H1 (cell line): ENCODE measurements at regions not wholly inside any gene's neighbourhood (a gene's known extent, or its start where the extent isn't known, plus 50 kb on each side); places are given as distances from the start of the nearest gene placed in this dataset.
A peak's percentile ranks its signal among the peaks of the same experiment; 100 is the strongest.

Experiments used
- CTCF ChIA-PET: fragments of 300-600 bp; sonication (Branson Sonifier 250); formaldehyde crosslinking; loops from one replicate; lab custom pipeline; 2021; ENCODE audit not compliant: partially characterized antibody; lab: Charles Lee
- POLR2A ChIA-PET: fragments of 300-600 bp; sonication (Branson Sonifier 250); formaldehyde crosslinking; loops from one replicate; lab custom pipeline; 2021; ENCODE audit warnings: inconsistent platforms; ENCODE audit not compliant: partially characterized antibody; lab: Charles Lee
- DNase-seq, 2 experiments: peaks; one replicate each; pipeline versions ENCODE4 v3.0.0 to v3.0.0-alpha.2; 2010 to 2022; ENCODE audit warnings: low spot score in 2 of 2, low read depth in 1 of 2, mixed read lengths in 1 of 2
- FAIRE-seq: peaks from 2 replicates; lab custom pipeline; 2011; peaks lifted over from hg19 to GRCh38; lab: Jason Lieb, UNC
- H2AFZ ChIP-seq: 2 replicates; pipeline ENCODE4 v1.8.1; 2012; ENCODE audit warnings: low read length, inconsistent platforms
- H2AK5ac ChIP-seq: 2 replicates; pipeline ENCODE4 v1.6.1; 2013; ENCODE audit warnings: low read depth, low read length
- H2BK120ac ChIP-seq: replicated peaks from 2 replicates; pipeline ENCODE3; 2013; ENCODE audit warnings: low read depth, low read length, inconsistent platforms
- H2BK12ac ChIP-seq: 2 replicates; pipeline ENCODE4 v1.6.1; 2013; ENCODE audit warnings: low read depth, low read length
- H2BK15ac ChIP-seq: 2 replicates; pipeline ENCODE4 v1.6.1; 2013; ENCODE audit warnings: low read length
- H2BK20ac ChIP-seq: 2 replicates; pipeline ENCODE4 v1.6.1; 2013; ENCODE audit warnings: low read length
- H2BK5ac ChIP-seq: 2 replicates; pipeline ENCODE4 v1.6.1; 2013; ENCODE audit warnings: low read depth, low read length
- H3K14ac ChIP-seq: 2 replicates; pipeline ENCODE4 v1.6.1; 2013; ENCODE audit warnings: inconsistent platforms; ENCODE audit not compliant: insufficient read length
- H3K18ac ChIP-seq: 2 replicates; pipeline ENCODE4 v1.6.1; 2013; ENCODE audit warnings: low read length; ENCODE audit errors: extremely low read depth
- H3K23ac ChIP-seq: 2 replicates; pipeline ENCODE4 v1.6.1; 2013; ENCODE audit warnings: inconsistent platforms; ENCODE audit not compliant: insufficient read length
- H3K23me2 ChIP-seq: 2 replicates; pipeline ENCODE4 v1.6.1; 2013; ENCODE audit warnings: low read depth, low read length
- H3K27ac ChIP-seq: 2 replicates; pipeline ENCODE4 v1.6.1; 2011; ENCODE audit warnings: low read depth, low read length, inconsistent platforms
- H3K27me3 ChIP-seq, 4 experiments: replicated peaks in 1 of 4; 1 replicate in 1 of 4; 2 replicates in 3 of 4; pipeline versions ENCODE4 v1.6.1 to v1.8.1; 2011 to 2013; ENCODE audit warnings: low read length in 3 of 4, mild to moderate bottlenecking in 3 of 4, inconsistent platforms in 2 of 4, mixed read lengths in 2 of 4, moderate library complexity in 1 of 4; ENCODE audit not compliant: control insufficient read depth in 3 of 4, insufficient read depth in 3 of 4; ENCODE audit errors: extremely low read depth in 1 of 4
- H3K36me3 ChIP-seq, 4 experiments: 2 replicates each; pipeline versions ENCODE4 v1.6.1 to v1.8.1; 2011 to 2013; ENCODE audit warnings: mild to moderate bottlenecking in 4 of 4, low read length in 3 of 4, moderate library complexity in 2 of 4, control low read depth in 1 of 4, inconsistent platforms in 1 of 4; ENCODE audit not compliant: insufficient read depth in 4 of 4, control insufficient read depth in 2 of 4
- H3K4ac ChIP-seq: replicated peaks from 2 replicates; pipeline ENCODE3; 2013; ENCODE audit warnings: low read length, low read depth, mixed read lengths, inconsistent platforms; ENCODE audit not compliant: insufficient read length
- H3K4me1 ChIP-seq, 4 experiments: replicated peaks in 1 of 4; 1 replicate in 1 of 4; 2 replicates in 3 of 4; pipeline versions ENCODE4 v1.6.1 to v1.8.1; 2011 to 2013; ENCODE audit warnings: low read length in 3 of 4, inconsistent platforms in 2 of 4, mixed read lengths in 1 of 4; ENCODE audit not compliant: insufficient read depth in 4 of 4, control insufficient read depth in 3 of 4
- H3K4me2 ChIP-seq, 2 experiments: 2 replicates each; pipeline versions ENCODE4 v1.6.1 to v1.8.1; 2011 to 2013; ENCODE audit warnings: low read depth in 2 of 2, low read length in 2 of 2, control low read depth in 1 of 2, inconsistent platforms in 1 of 2, mild to moderate bottlenecking in 1 of 2; ENCODE audit not compliant: insufficient read depth in 1 of 2
- H3K4me3 ChIP-seq, 4 experiments: fragments of 200-600, 300-600 bp in 1 of 4; sonication (generic), shearing (Covaris generic), sonication (Bioruptor Twin) in 1 of 4; 2 replicates each; pipeline versions ENCODE4 v1.5.1 to v1.8.1; 2011 to 2016; ENCODE audit warnings: low read length in 4 of 4, low read depth in 3 of 4, control low read depth in 2 of 4, inconsistent platforms in 2 of 4, mild to moderate bottlenecking in 2 of 4, mixed read lengths in 1 of 4, moderate library complexity in 1 of 4; ENCODE audit not compliant: insufficient read depth in 2 of 4; ENCODE audit errors: extremely low read depth in 1 of 4
- H3K56ac ChIP-seq: replicated peaks from 2 replicates; pipeline ENCODE3; 2013; ENCODE audit warnings: low read depth, mild to moderate bottlenecking, mixed read lengths, low read length, inconsistent platforms; ENCODE audit not compliant: insufficient read length
- H3K79me1 ChIP-seq: 2 replicates; pipeline ENCODE4 v1.6.1; 2013; ENCODE audit warnings: low read depth, low read length, control low read depth
- H3K79me2 ChIP-seq, 2 experiments: 2 replicates each; pipeline versions ENCODE4 v1.6.1 to v1.8.1; 2012 to 2013; ENCODE audit warnings: low read length in 2 of 2, mild to moderate bottlenecking in 2 of 2, inconsistent platforms in 1 of 2; ENCODE audit not compliant: insufficient read depth in 2 of 2, control insufficient read depth in 1 of 2
- H3K9ac ChIP-seq, 4 experiments: replicated peaks in 1 of 4; 1 replicate in 1 of 4; 2 replicates in 3 of 4; pipeline versions ENCODE4 v1.6.1 to v1.8.1; 2011 to 2013; ENCODE audit warnings: low read depth in 3 of 4, low read length in 3 of 4, control low read depth in 2 of 4, mild to moderate bottlenecking in 2 of 4, moderate library complexity in 2 of 4, inconsistent platforms in 1 of 4; ENCODE audit errors: extremely low read depth in 1 of 4
- H3K9me3 ChIP-seq, 2 experiments: 2 replicates each; pipeline versions ENCODE4 v1.6.1 to v1.8.1; 2012 to 2013; ENCODE audit warnings: mild to moderate bottlenecking in 2 of 2, moderate library complexity in 2 of 2, control low read depth in 1 of 2, inconsistent platforms in 1 of 2, low read depth in 1 of 2, low read length in 1 of 2, mixed read lengths in 1 of 2; ENCODE audit not compliant: insufficient read depth in 2 of 2
- H4K20me1 ChIP-seq, 2 experiments: replicated peaks in 1 of 2; 2 replicates each; pipeline versions ENCODE3 to v1.8.1; 2011 to 2013; ENCODE audit warnings: inconsistent platforms in 2 of 2, low read length in 2 of 2, mild to moderate bottlenecking in 1 of 2; ENCODE audit not compliant: insufficient read depth in 2 of 2, control insufficient read depth in 1 of 2
- H4K5ac ChIP-seq: 2 replicates; pipeline ENCODE4 v1.6.1; 2013; ENCODE audit warnings: low read length, low read depth, mixed read lengths, inconsistent platforms; ENCODE audit not compliant: insufficient read length
- H4K8ac ChIP-seq: 2 replicates; pipeline ENCODE4 v1.8.0; 2013; ENCODE audit warnings: mild to moderate bottlenecking, moderate library complexity, low read length, inconsistent platforms; ENCODE audit not compliant: insufficient read depth; ENCODE audit errors: extremely low read depth
- H4K91ac ChIP-seq: replicated peaks from 2 replicates; pipeline ENCODE3; 2013; ENCODE audit warnings: low read length, mixed read lengths, inconsistent platforms; ENCODE audit not compliant: insufficient read length
- BRCA1 ChIP-seq: IDR thresholded peaks from 2 replicates; pipeline ENCODE4 v1.6.1; 2012; ENCODE audit warnings: low read depth, low read length, improper control_type of control experiment
- CBX5 ChIP-seq: fragments of 300-800, 300-1000 bp; sonication (generic); IDR thresholded peaks from 2 replicates; pipeline ENCODE4 v1.7.1; 2016; ENCODE audit warnings: antibody characterized with exemption, low read length, low read depth
- CHD2 ChIP-seq: IDR thresholded peaks from 2 replicates; pipeline ENCODE4 v1.6.1; 2012; ENCODE audit warnings: low read length, improper control_type of control experiment
- CTBP2 ChIP-seq: IDR thresholded peaks from 2 replicates; pipeline ENCODE4 v1.7.0; 2011; ENCODE audit warnings: borderline replicate concordance, mild to moderate bottlenecking, moderate library complexity, mixed read lengths, low read length; ENCODE audit not compliant: insufficient read depth, insufficient read length
- EZH2 ChIP-seq: fragments of 200-600 bp; sonication (generic); IDR thresholded peaks from 2 replicates; pipeline ENCODE4 v1.7.1; 2012; ENCODE audit warnings: low read depth, mild to moderate bottlenecking, moderate library complexity, low read length, inconsistent platforms; ENCODE audit not compliant: severe bottlenecking
- FOSL1 ChIP-seq: IDR thresholded peaks from 2 replicates; pipeline ENCODE4 v1.6.1; 2011; ENCODE audit warnings: mild to moderate bottlenecking, low read depth, low read length, moderate library complexity; ENCODE audit not compliant: insufficient read depth
- GTF2F1 ChIP-seq: IDR thresholded peaks from 2 replicates; pipeline ENCODE4 v1.6.1; 2012; ENCODE audit warnings: low read depth, low read length, improper control_type of control experiment, borderline replicate concordance
- HDAC2 ChIP-seq, 2 experiments: fragments of 300-600 bp in 1 of 2; sonication (generic) in 1 of 2; IDR thresholded peaks; 2 replicates each; pipeline ENCODE4 v1.6.1; 2011 to 2012; ENCODE audit warnings: low read depth in 2 of 2, low read length in 2 of 2, mild to moderate bottlenecking in 2 of 2, moderate library complexity in 2 of 2, borderline replicate concordance in 1 of 2, inconsistent platforms in 1 of 2
- JUND ChIP-seq: IDR thresholded peaks from 2 replicates; pipeline ENCODE4 v1.6.1; 2011; ENCODE audit warnings: mild to moderate bottlenecking, improper control_type of control experiment, low read length
- NANOG ChIP-seq: IDR thresholded peaks from 2 replicates; pipeline ENCODE4 v1.6.1; 2011; ENCODE audit warnings: low read length, low read depth, mild to moderate bottlenecking, inconsistent platforms; ENCODE audit not compliant: insufficient read depth, poor library complexity, severe bottlenecking
- POU5F1 ChIP-seq: IDR thresholded peaks from 2 replicates; pipeline ENCODE4 v1.6.1; 2011; ENCODE audit warnings: low read depth, mild to moderate bottlenecking, low read length, moderate library complexity
- RFX5 ChIP-seq: IDR thresholded peaks from 2 replicates; pipeline ENCODE4 v1.6.1; 2011; ENCODE audit warnings: low read depth, low read length, improper control_type of control experiment, borderline replicate concordance
- RNF2 ChIP-seq: fragments of 200-900, 300-1000 bp; sonication (generic); IDR thresholded peaks from 2 replicates; pipeline ENCODE4 v1.7.1; 2016; ENCODE audit warnings: borderline replicate concordance, low read depth, mild to moderate bottlenecking, antibody characterized with exemption, low read length; ENCODE audit not compliant: poor library complexity, severe bottlenecking; ENCODE audit errors: missing control alignments
- TCF12 ChIP-seq: IDR thresholded peaks from 2 replicates; pipeline ENCODE4 v1.6.1; 2011; ENCODE audit warnings: low read depth, mild to moderate bottlenecking, low read length
- YY1 ChIP-seq: IDR thresholded peaks from 2 replicates; pipeline ENCODE4 v1.6.1; 2011; ENCODE audit warnings: low read depth, mild to moderate bottlenecking, low read length
- WGBS, 2 experiments: shearing (Covaris generic) in 1 of 2; methylation state at CpG; one replicate each; pipeline versions ENCODE4 v1.1.6 to v1.1.7; 2013 to 2015; ENCODE audit warnings: low lambda C conversion rate in 2 of 2, mixed read lengths in 2 of 2, inconsistent platforms in 1 of 2, low coverage in 1 of 2, missing lambda C conversion rate in 1 of 2; ENCODE audit not compliant: insufficient replicate concordance in 2 of 2, insufficient coverage in 1 of 2, insufficient read length in 1 of 2; ENCODE audit errors: extremely low coverage in 1 of 2, missing lambda C conversion rate in 1 of 2; 5-methylcytosine and 5-hydroxymethylcytosine counted together

DNA sequence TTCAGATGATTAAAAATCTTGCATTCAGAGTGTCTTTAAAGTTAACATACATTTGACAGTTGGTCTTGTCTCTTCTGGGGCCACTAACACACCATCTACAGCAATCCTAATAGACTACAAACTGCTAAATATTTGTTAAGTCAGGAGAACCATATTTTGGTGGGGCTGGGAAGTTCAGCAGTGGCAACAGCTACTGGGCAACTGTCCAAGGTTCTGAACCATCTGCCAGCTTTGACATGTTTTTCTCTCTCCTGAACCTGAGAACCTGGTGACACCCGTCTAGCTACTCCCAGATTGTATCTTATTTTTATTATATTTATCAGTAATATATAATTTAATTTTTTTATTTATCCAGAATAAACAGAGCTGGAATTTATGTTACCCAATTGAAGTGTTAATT, 199.0 kb upstream of the DPYD start:
- Histone ChIP-seq H3K23me2 (no peaks in the 10 kb centered on the region), H4K20me1 (no peaks in the 10 kb centered on the region), H3K9ac (no peak overlapping the region), H3K4me2 (no peak overlapping the region), H3K9me3 (no peaks in the 10 kb centered on the region), H4K91ac (no peak overlapping the region), H2BK5ac (no peak overlapping the region), H3K4ac (no peak overlapping the region), H3K18ac (no peak overlapping the region), H3K23ac (no peak overlapping the region), H3K79me2 (no peaks in the 10 kb centered on the region), H3K14ac (no peak overlapping the region), H3K56ac (no peak overlapping the region), H3K79me1 (no peaks in the 10 kb centered on the region), H3K27me3 (no peaks in the 10 kb centered on the region), H3K36me3 (no peaks in the 10 kb centered on the region), H2BK12ac (no peak overlapping the region), H3K27ac (no peak overlapping the region), H4K5ac (no peak overlapping the region), H2BK120ac (no peak overlapping the region), H3K4me1 (no peaks in the 10 kb centered on the region), H2AK5ac (no peak overlapping the region), H2BK15ac (no peak overlapping the region), H2BK20ac (no peak overlapping the region), H3K4me3 (no peak overlapping the region), H2AFZ (no peak overlapping the region), H4K8ac (no peak overlapping the region)
- ChIA-PET POLR2A (no interaction called here), CTCF (no interaction called here)
- 71% methylated on average over 1 of the region's 1 CpG; no CpG with 5 or more reads in 1 of the 2 experiments for WGBS, 2 experiments
- FAIRE-seq (no peak), DNase-seq (peak in 1 of 2 experiments; percentile 48)
- no peak for TF ChIP-seq YY1
- no peak for TF ChIP-seq RFX5
- TF ChIP-seq GTF2F1, result no peak
- TF ChIP-seq NANOG, result no peak
- no peak for TF ChIP-seq HDAC2 (IDR thresholded peaks at IDR 0.05; ENCODE audit: borderline replicate concordance in 1 of 2, low read depth in 2 of 2, low read length in 2 of 2)
- TF ChIP-seq CHD2, result no peak
- TF ChIP-seq CTBP2, result no peak
- no peak for TF ChIP-seq JUND
- no peak for TF ChIP-seq TCF12
- TF ChIP-seq CBX5, result no peak
- no peak for TF ChIP-seq FOSL1
- TF ChIP-seq BRCA1, result no peak
- TF ChIP-seq POU5F1, result no peak
- TF ChIP-seq RNF2, result no peak
- TF ChIP-seq EZH2, result no peak
